ENCODE measurements at regions not wholly inside any gene's neighbourhood (a gene's known extent, or its start where the extent isn't known, plus 50 kb on each side); places are given as distances from the start of the nearest gene placed in this dataset.
"Not testable (repeated sequence)": the region's sequence is repeated elsewhere in the genome, so short reads cannot be mapped to it uniquely, and the experiment has no call there.

DNA sequence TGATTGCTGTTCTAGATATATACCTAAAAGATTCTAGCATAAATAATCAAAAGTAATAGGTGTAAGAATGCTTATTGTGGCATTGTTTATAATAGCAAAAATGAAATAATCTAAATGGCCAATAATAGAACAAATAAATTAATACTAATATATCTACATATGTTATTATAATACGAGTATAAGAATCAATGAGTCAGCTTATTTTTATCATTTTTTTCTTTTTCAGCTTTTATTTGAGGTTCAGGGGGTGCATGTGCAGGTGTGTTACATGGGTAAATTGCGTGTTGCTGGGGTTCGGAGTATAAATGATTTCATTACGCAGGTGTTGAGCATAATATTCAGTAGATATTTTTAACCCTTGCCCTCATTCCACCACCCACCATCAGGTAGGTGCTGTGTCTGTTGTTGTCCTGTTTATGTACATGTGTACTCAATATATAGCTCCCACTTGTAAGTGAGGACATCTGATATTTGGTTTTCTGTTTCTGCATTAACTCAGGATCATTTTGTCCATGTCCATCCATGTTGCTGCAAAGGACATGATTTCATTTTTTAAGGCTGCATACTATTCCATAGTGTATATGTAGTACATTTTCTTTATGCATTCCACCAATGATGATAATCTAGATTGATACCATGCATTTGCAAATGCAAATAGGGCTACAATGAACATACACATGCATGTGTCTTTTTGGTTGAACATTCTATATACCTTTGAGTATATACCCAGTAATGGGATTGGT is 122.2 kb upstream of the GMNC start:
- no peak for DNase-seq

DNA sequence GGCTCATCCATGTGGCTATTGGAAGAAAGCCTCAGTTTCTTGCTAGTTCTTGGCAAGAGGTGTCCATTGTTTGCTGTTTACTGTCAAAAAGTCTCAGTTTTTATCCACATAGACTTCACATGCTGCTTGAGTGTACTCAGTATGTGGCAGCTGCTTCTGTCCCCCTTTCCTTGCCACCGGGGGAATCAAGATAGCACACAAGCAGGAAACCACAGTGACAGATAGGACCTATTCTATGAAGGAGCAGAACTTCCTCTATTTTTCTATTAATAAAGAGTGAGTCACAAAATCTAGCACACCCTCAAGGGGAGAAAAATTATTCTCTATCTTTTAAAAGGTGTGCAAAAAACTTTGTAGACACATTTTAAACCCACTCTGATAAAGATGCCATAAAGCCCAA is 121.4 kb upstream of the GMNC start:
- DNase-seq: no peak

DNA sequence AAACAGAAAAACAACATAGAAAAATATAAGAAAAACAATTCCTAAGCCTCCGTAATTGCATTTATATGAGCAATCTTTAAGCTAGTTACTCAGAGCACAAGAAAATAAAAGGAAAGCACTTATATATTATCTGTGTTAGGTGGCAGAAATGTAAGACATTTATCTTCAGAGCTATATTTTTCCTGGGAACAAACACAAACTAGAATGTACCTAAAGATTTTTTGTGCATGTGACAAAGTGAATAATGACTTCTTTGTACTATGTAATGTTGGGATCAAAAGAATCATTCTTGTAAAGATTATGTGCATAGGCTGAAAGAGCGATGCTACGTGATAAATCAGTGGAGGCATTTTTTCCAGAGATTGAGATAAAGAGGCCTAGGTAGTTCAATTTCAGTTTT is 111.3 kb upstream of the GMNC start:
- no peak for DNase-seq

DNA sequence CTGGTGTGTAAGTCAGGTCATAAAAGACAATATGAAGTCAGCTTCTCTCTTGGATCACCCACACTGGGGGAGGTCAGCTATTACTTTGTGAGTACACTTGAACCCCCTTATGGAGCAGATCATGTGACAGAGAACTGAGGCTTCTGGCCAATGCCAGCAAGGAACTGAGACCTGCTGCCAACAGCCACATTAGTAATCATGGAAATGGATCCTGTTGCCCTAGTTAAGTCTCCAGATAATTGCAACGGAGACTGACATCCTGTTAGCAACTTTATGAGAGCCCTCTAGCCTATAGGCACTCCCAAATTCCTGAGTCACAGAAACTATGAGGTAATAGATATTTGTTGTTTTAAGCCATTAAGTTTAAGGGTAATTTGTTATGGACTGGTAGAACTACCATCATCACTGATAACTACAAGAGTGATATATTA is 110.4 kb upstream of the GMNC start:
- DNase-seq: no peak

DNA sequence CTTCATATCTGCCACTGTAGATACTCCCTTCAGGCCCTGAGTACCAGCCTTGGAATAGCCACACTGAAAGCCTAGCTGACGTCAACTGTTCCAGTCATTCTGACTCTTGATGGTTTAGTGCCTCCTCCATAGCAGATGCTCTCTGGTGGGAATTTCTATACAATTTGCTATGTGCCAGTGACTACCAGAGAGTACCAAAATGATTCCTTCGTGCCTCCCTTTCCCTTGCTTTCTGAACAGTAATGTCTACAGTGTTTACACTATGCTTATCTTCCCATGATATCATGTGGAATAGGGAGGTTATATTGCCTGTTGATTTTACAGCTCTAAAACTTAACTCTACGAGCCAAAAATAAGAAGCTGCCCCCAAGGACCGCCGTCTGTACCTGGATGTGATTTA is 109.7 kb upstream of the GMNC start:
- DNase-seq: no peak

DNA sequence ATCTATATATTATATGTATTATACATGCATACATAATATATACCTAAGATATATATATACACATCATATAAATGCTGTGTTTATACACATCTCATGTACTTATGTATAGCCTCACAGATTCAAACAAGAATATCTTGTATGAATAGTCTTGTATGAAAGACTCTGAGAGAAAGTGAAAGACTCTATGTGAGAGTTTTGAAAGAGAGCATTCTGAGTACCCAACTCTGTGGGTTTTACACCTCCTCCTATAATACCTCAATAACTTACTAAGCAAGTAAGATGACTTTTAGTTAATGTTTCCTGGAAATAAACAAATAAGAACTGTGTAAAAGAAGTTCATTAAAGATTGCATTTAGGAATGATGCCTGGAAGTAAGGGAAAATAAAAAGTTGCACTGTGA is 108.1 kb upstream of the GMNC start:
- no peak for DNase-seq

DNA sequence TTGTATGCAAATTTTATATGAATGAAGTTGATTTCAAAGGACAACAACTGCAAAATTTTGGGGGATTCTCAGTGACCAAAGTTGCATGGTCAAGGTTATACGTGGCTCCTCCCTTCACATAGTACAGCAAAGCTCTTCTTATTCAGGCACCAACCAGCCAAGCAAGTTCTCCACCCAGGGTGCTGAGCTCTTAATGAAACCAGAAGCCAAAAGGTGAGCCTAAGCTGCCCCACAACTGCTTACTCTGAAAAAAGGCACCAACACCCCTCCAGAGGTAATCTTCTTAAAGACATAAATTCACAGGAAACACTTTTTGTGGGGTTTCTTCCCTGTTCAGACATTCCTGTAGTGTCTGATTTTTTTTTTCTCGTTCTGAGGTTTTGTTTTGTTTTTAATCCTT is 106.1 kb upstream of the GMNC start:
- no peak for DNase-seq

DNA sequence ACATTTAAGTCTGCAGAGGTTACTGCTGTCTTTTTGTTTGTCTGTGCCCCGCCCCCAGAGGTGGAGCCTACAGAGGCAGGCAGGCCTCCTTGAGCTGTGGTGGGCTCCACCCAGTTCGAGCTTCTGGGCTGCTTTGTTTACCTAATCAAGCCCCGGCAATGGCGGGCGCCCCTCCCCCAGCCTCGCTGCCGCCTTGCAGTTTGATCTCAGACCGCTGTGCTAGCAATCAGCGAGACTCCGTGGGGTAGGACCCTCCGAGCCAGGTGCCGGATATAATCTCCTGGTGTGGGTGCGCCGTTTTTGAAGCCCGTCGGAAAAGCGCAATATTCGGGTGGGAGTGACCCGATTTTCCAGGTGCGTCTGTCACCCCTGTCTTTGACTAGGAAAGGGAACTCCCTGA is 102.4 kb upstream of the GMNC start:
- not testable (repeated sequence) for DNase-seq

DNA sequence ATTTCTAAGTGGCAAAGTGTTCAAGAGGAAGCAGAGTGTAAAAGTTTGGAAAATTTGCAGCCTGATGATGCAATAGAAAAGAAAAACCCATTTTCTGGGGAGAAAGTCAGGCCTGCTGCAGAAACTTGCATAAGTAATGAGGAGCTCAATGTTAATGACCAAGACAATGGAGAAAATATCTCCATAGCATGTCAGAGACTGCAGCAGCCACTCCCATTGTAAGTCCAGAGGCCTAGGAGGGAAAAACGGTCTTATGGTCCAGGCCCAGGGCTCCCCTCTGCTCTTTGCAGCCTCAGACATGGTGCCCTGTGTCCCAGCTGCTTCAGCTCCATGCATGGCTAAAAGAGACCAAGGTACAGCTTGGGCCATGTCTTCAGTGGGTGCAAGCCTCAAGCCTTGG is 96.6 kb upstream of the GMNC start:
- no peak for DNase-seq

DNA sequence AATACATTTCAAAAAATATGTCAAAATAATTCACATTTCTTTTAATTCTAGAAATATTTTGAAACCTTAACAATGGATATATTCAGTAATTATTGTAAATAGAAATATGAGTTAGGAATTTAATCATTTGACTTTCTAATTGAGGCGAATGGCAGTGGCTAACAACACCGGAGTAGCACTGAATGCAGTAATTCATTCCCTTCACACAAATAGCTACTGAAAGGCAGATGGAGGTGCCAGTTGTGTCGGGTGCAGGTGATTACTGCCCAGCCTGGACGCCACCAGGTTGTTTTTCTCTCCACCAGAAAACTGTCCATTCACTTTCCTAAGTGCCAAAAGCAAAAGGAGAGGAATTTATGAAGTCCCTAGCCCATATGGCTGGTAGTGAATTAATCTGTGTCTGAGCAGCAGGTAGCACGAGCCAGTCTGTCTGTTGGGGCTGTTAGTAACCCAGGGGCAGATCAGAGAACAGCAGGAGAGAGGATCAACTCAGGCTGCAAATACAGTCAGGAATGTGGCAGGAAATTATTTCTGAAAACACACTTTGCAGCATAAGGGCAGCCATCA is 79.3 kb upstream of the GMNC start:
- no peak for DNase-seq

DNA sequence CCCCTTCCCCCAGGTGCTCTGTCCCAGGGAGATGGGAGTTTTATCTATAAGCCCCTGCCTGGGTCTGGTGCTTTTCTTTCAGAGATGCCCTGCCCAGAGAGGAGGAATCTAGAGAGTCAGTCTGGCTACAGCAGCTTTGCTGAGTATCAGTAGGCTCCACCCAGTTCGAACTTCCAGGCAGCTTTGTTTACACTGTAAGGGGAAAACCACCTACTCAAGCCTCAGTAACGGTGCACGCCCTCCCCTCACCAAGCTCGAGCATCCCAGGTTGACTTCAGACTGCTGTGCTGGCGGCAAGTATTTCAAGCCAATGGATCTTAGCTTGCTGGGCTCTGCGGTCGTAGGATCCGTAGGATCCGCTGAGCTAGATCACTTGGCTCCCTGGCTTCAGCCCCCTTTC is 72.1 kb upstream of the GMNC start:
- DNase-seq: not testable (repeated sequence)

DNA sequence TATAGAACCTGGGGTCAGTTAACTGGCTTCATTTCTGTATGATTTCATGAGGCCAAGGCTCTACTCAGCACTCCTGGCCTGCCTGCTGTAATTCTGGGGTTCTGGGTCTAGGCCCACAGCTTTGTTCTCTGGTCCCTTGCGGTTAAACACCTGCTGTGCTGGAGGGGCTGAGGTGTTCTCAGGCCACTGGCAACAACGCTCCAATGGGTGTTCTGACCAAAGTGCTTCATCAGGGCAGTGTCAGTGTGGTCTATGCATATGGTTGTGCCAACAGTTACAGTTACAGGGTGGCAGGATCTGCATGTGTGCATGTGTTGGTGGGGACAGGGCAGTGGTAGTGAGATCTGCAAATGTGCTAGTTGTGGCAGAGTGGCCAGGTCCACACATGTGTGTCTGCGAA is 64.1 kb upstream of the GMNC start:
- no peak for DNase-seq

DNA sequence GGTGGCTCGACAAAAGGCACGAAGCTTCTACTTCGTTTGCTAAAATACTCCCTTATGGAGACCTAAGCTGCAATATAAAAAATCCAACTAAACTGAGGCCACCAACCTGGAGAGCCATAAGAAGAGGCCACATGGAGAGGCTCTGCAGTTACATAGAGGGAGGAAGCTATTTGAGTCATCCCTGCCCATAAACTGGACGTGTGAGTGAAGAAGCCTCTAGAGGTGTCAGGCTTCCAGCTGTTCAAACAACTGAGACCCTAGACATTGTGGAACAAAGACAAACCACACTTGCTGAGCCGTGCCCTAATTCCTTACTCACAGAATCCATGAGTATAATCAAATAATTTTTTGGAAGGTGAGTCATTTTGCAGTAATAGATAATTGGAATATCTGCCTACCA is 50.2 kb upstream of the GMNC start:
- DNase-seq: no peak

Data from fibroblast of upper back skin (primary cell).